Mucosa of descending colon (tissue), 3 donors: ENCODE measurements at regions not wholly inside any gene's neighbourhood (a gene's known extent, or its start where the extent isn't known, plus 50 kb on each side); places are given as distances from the start of the nearest gene placed in this dataset.

ENCODE experiments used
- ATAC-seq: fragments of 200-7000 bp; cut with Tn5 transposase; one replicate; pipeline ENCODE4 v1.9.1; 2020; ENCODE audit warnings: mild to moderate bottlenecking, moderate library complexity
- DNase-seq, 3 donors: peaks; one replicate each; pipeline ENCODE4 v3.0.0-alpha.2; 2020
- H3K36me3 ChIP-seq: fragments of 200-600 bp; one replicate; pipeline ENCODE4 v1.8.0; 2021; ENCODE audit warnings: low read depth, mild to moderate bottlenecking
- H3K4me1 ChIP-seq: fragments of 200-600 bp; one replicate; pipeline ENCODE4 v1.8.0; 2021; ENCODE audit warnings: low read depth, mild to moderate bottlenecking
- H3K4me3 ChIP-seq: fragments of 200-600 bp; one replicate; pipeline ENCODE4 v1.8.0; 2021; ENCODE audit warnings: mild to moderate bottlenecking
- H3K9me3 ChIP-seq: fragments of 200-600 bp; one replicate; pipeline ENCODE4 v1.8.0; 2021; ENCODE audit warnings: mild to moderate bottlenecking
- CTCF ChIP-seq: fragments of 200-600 bp; IDR thresholded peaks from one replicate; pipeline ENCODE4 v1.8.0; 2022; ENCODE audit warnings: antibody characterized with exemption, mild to moderate bottlenecking
- intact Hi-C, 2 donors: fragments of 100-400 bp; cut with DNase I in 1 of 2; cut with micrococcal nuclease in 1 of 2; formaldehyde crosslinking; loops; one replicate each; pipeline versions ENCODE4 v1.11.0 to v1.11.1; 2022; cut with DNase I, micrococcal nuclease
- donor health status: DM: no; HTN: no; CAD: no; lungs with moderate emphysema.
- donor health status: DM: no; HTN: no; CAD: no.
- donor health status: DM: no; HTN: yes; CAD: no.

GRCh38 chr20:57802765-57803507 is 93.1 kb upstream of the PMEPA1 start:
- Histone ChIP-seq H3K4me1 (no peaks in the 10 kb centered on the region), H3K36me3 (no peaks in the 10 kb centered on the region), H3K4me3 (no peak overlapping the region), H3K9me3 (no peaks in the 10 kb centered on the region)
- ATAC-seq, result no peak
- intact Hi-C loops, result no loop called here
- TF ChIP-seq CTCF, result no peak
- no peak for DNase-seq

- no peak for TF ChIP-seq CTCF
- DNase-seq (no peak), ATAC-seq (no peak)
- no peaks in the 10 kb centered on the region for H3K36me3 ChIP-seq
- intact Hi-C loops, result no loop called here
- no peaks in the 10 kb centered on the region for H3K4me1 ChIP-seq
- no peaks in the 10 kb centered on the region for H3K9me3 ChIP-seq
- H3K4me3 ChIP-seq, result no peak overlapping the region
These were observed 91.8 kb upstream of the PMEPA1 start for GRCh38 chr20:57801581-57801980.

GRCh38 chr20:57800791-57801430 is 91.1 kb upstream of the PMEPA1 start:
- no peaks in the 10 kb centered on the region for H3K4me1 ChIP-seq
- no peaks in the 10 kb centered on the region for H3K9me3 ChIP-seq
- DNase-seq (no peak), ATAC-seq (no peak)
- intact Hi-C loops, result no loop called here
- H3K4me3 ChIP-seq, result no peak overlapping the region
- no peaks in the 10 kb centered on the region for H3K36me3 ChIP-seq
- no peak for TF ChIP-seq CTCF

- ATAC-seq (no peak), DNase-seq (no peak)
- no peak for TF ChIP-seq CTCF
- Histone ChIP-seq H3K36me3 (no peaks in the 10 kb centered on the region), H3K9me3 (no peaks in the 10 kb centered on the region), H3K4me3 (no peak overlapping the region), H3K4me1 (no peaks in the 10 kb centered on the region)
- intact Hi-C loops, result no loop called here
These were observed 87.6 kb upstream of the PMEPA1 start for GRCh38 chr20:57797401-57797800.

- no peaks in the 10 kb centered on the region for H3K36me3 ChIP-seq
- no peak overlapping the region for H3K4me3 ChIP-seq
- no peak for TF ChIP-seq CTCF
- no peaks in the 10 kb centered on the region for H3K9me3 ChIP-seq
- intact Hi-C loops, result no loop called here
- DNase-seq (no peak), ATAC-seq (no peak)
- no peaks in the 10 kb centered on the region for H3K4me1 ChIP-seq
These were observed 86.3 kb upstream of the PMEPA1 start for GRCh38 chr20:57795977-57796560.
